ENCODE measurements at regions not wholly inside any gene's neighbourhood (a gene's known extent, or its start where the extent isn't known, plus 50 kb on each side); places are given as distances from the start of the nearest gene placed in this dataset.
"Not testable (repeated sequence)": the region's sequence is repeated elsewhere in the genome, so short reads cannot be mapped to it uniquely, and the experiment has no call there.

GRCh38 chr1:60841116-60842046 lies 241.0 kb upstream of the NFIA start (continued):
- TF ChIP-seq SUZ12 (IDR thresholded peaks at IDR 0.05; ENCODE audit: low read length) (no peak), ZNF274 (IDR thresholded peaks at IDR 0.05; ENCODE audit: borderline replicate concordance, extremely low read depth, low read length) (no peak), EZH2 (IDR thresholded peaks at IDR 0.05; ENCODE audit: low read depth, low read length, severe bottlenecking) (no peak)

GRCh38 chr1:60840476-60840875 lies 241.9 kb upstream of the NFIA start:
- FAIRE-seq; H2BK15ac ChIP-seq (ENCODE audit: low read length): not testable (repeated sequence)
- 88% methylated on average over 2 of the region's 2 CpGs; no CpG with 5 or more reads in 1 of the 2 experiments for WGBS, 2 experiments (ENCODE audit: extremely low coverage in 1 of 2, insufficient coverage in 1 of 2, insufficient read length in 1 of 2, insufficient replicate concordance in 2 of 2, low coverage in 1 of 2, low lambda C conversion rate in 2 of 2, missing lambda C conversion rate in 1 of 2)

More at GRCh38 chr1:60840476-60840875, 241.9 kb upstream of the NFIA start:
- H4K91ac ChIP-seq (replicated peaks; ENCODE audit: insufficient read length, low read length); DNase-seq (ENCODE audit: low read depth in 1 of 2, low spot score in 2 of 2); H2BK20ac ChIP-seq (ENCODE audit: low read length); H3K14ac ChIP-seq (ENCODE audit: insufficient read length); H3K4me1 ChIP-seq (replicated peaks in 1 of 4; ENCODE audit: control insufficient read depth in 3 of 4, insufficient read depth in 4 of 4, low read length in 3 of 4); H4K20me1 ChIP-seq (replicated peaks in 1 of 2; ENCODE audit: control insufficient read depth in 1 of 2, insufficient read depth in 2 of 2, low read length in 2 of 2); H2BK120ac ChIP-seq (replicated peaks; ENCODE audit: low read depth, low read length); H3K36me3 ChIP-seq (ENCODE audit: control insufficient read depth in 2 of 4, insufficient read depth in 4 of 4, low read length in 3 of 4); H3K4ac ChIP-seq (replicated peaks; ENCODE audit: insufficient read length, low read depth, low read length); H2AK5ac ChIP-seq (ENCODE audit: low read depth, low read length); H3K23ac ChIP-seq (ENCODE audit: insufficient read length); H3K9ac ChIP-seq (replicated peaks in 1 of 4; ENCODE audit: extremely low read depth in 1 of 4, low read depth in 3 of 4, low read length in 3 of 4); H3K79me1 ChIP-seq (ENCODE audit: low read depth, low read length); CTCF ChIA-PET (ENCODE audit: partially characterized antibody); H2BK12ac ChIP-seq (ENCODE audit: low read depth, low read length); H3K27ac ChIP-seq (ENCODE audit: low read depth, low read length); H3K79me2 ChIP-seq (ENCODE audit: control insufficient read depth in 1 of 2, insufficient read depth in 2 of 2, low read length in 2 of 2); H3K9me3 ChIP-seq (ENCODE audit: insufficient read depth in 2 of 2, low read depth in 1 of 2, low read length in 1 of 2); POLR2A ChIA-PET (ENCODE audit: partially characterized antibody); H2AFZ ChIP-seq (ENCODE audit: low read length); H4K5ac ChIP-seq (ENCODE audit: insufficient read length, low read depth, low read length); H3K56ac ChIP-seq (replicated peaks; ENCODE audit: insufficient read length, low read depth, low read length); H2BK5ac ChIP-seq (ENCODE audit: low read depth, low read length); H3K4me3 ChIP-seq (ENCODE audit: extremely low read depth in 1 of 4, insufficient read depth in 2 of 4, low read depth in 3 of 4, low read length in 4 of 4); H3K18ac ChIP-seq (ENCODE audit: extremely low read depth, low read length); H3K27me3 ChIP-seq (replicated peaks in 1 of 4; ENCODE audit: control insufficient read depth in 3 of 4, extremely low read depth in 1 of 4, insufficient read depth in 3 of 4, low read length in 3 of 4); H3K4me2 ChIP-seq (ENCODE audit: insufficient read depth in 1 of 2, low read depth in 2 of 2, low read length in 2 of 2); H4K8ac ChIP-seq (ENCODE audit: extremely low read depth, insufficient read depth, low read length); H3K23me2 ChIP-seq (ENCODE audit: low read depth, low read length): not testable (repeated sequence)
